ENCODE measurements at regions not wholly inside any gene's neighbourhood (a gene's known extent, or its start where the extent isn't known, plus 50 kb on each side); places are given as distances from the start of the nearest gene placed in this dataset.

DNA sequence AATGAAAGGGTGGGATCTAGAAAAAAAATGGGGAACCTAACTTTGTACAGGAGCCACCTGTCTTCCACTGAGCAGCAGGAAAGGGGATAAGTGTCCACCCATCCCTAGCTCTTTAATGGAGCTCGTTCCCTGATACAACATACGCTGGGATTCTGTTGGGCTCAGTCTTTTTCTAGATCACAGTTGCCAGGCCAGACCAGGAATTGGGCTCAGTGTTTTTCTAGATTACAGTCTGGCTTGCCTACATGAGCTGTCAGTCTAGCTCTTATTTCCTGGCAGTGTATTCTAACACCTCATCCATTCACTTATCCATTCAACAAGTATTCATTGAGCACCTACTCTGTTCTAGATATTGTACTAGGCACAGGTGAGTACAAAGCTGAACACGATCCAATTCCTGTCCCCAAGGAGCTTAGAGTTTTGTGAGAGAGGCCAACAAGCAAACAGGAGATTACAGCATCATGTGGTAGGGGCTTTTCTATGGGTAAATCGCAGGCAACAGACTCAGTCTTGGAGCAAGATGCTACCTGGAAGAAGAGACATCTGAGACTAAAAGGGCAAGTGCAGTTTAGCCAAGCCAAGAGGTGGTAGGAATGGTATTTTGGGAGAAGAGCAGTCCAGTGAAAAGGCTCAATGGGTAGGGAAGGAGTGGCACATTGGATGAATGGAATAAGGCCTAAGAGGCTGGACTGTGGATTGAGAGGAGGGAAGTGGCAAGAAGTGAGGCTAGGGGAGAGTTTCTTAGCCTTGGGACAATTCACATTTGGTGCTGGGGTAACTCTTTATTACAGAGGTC lies 138.0 kb upstream of the HS3ST2 start:
- H3K27ac ChIP-seq: no peak overlapping the region
- no peak for TF ChIP-seq POLR2A (IDR thresholded peaks at IDR 0.05)
- TF ChIP-seq, protein P1, sequence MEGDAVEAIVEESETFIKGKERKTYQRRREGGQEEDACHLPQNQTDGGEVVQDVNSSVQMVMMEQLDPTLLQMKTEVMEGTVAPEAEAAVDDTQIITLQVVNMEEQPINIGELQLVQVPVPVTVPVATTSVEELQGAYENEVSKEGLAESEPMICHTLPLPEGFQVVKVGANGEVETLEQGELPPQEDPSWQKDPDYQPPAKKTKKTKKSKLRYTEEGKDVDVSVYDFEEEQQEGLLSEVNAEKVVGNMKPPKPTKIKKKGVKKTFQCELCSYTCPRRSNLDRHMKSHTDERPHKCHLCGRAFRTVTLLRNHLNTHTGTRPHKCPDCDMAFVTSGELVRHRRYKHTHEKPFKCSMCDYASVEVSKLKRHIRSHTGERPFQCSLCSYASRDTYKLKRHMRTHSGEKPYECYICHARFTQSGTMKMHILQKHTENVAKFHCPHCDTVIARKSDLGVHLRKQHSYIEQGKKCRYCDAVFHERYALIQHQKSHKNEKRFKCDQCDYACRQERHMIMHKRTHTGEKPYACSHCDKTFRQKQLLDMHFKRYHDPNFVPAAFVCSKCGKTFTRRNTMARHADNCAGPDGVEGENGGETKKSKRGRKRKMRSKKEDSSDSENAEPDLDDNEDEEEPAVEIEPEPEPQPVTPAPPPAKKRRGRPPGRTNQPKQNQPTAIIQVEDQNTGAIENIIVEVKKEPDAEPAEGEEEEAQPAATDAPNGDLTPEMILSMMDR (IDR thresholded peaks at IDR 0.05): no peak
- peak in 1 of 7 donors; percentile 15 for DNase-seq
- H3K9me3 ChIP-seq (replicated peaks in 1 of 3): no peaks in the 10 kb centered on the region
- intact Hi-C loops (cut with DNase I): loop anchor here in 1 of 2 donors (5.0 kb wide), 1 partner anchor 1109 kb away; no protein-coding TSS in a partner anchor
- H3K36me3 ChIP-seq (replicated peaks in 1 of 2): no peaks in the 10 kb centered on the region
- H3K27me3 ChIP-seq: no peaks in the 10 kb centered on the region
- WGBS, 4 donors: 58 to 89% (median 79%) methylated on average over 4 of the region's 4 CpGs
- H3K4me3 ChIP-seq: no peak overlapping the region
- H3K4me1 ChIP-seq (replicated peaks in 1 of 2): no peaks in the 10 kb centered on the region

- no peaks in the 10 kb centered on the region for H3K36me3 ChIP-seq (replicated peaks in 1 of 2)
- no peaks in the 10 kb centered on the region for H3K4me1 ChIP-seq (replicated peaks in 1 of 2)
- H3K9me3 ChIP-seq (replicated peaks in 1 of 3): no peaks in the 10 kb centered on the region
- no peak overlapping the region for H3K27ac ChIP-seq
- DNase-seq: peak in 1 of 7 donors; percentile 45
- intact Hi-C loops (cut with DNase I): loop anchor here in 1 of 2 donors (5.0 kb wide), 1 partner anchor 1110 kb away; no protein-coding TSS in a partner anchor
- H3K27me3 ChIP-seq: no peaks in the 10 kb centered on the region
- 75 to 88% (median 85%) methylated on average over 8 of the region's 8 CpGs for WGBS, 4 donors
- TF ChIP-seq POLR2A (IDR thresholded peaks at IDR 0.05): no peak
- TF ChIP-seq, protein P1 (IDR thresholded peaks at IDR 0.05): no peak
- no peak overlapping the region for H3K4me3 ChIP-seq
These were observed 136.7 kb upstream of the HS3ST2 start for GRCh38 chr16:22677024-22677830.

- H3K36me3 ChIP-seq (replicated peaks in 1 of 2): no peaks in the 10 kb centered on the region
- TF ChIP-seq, protein P1 (IDR thresholded peaks at IDR 0.05): no peak
- TF ChIP-seq POLR2A (IDR thresholded peaks at IDR 0.05): no peak
- no peaks in the 10 kb centered on the region for H3K9me3 ChIP-seq (replicated peaks in 1 of 3)
- peak in 1 of 7 donors; percentile 25 for DNase-seq
- no peak overlapping the region for H3K27ac ChIP-seq
- H3K27me3 ChIP-seq: no peaks in the 10 kb centered on the region
- no peak overlapping the region for H3K4me3 ChIP-seq
- intact Hi-C loops (cut with DNase I): loop anchor here in 1 of 2 donors (5.0 kb wide), 1 partner anchor 1111 kb away; no protein-coding TSS in a partner anchor
- H3K4me1 ChIP-seq (replicated peaks in 1 of 2): no peaks in the 10 kb centered on the region
- 72 to 83% (median 81%) methylated on average over 2 of the region's 2 CpGs for WGBS, 4 donors
These were observed 135.7 kb upstream of the HS3ST2 start for GRCh38 chr16:22678311-22678710.

DNA sequence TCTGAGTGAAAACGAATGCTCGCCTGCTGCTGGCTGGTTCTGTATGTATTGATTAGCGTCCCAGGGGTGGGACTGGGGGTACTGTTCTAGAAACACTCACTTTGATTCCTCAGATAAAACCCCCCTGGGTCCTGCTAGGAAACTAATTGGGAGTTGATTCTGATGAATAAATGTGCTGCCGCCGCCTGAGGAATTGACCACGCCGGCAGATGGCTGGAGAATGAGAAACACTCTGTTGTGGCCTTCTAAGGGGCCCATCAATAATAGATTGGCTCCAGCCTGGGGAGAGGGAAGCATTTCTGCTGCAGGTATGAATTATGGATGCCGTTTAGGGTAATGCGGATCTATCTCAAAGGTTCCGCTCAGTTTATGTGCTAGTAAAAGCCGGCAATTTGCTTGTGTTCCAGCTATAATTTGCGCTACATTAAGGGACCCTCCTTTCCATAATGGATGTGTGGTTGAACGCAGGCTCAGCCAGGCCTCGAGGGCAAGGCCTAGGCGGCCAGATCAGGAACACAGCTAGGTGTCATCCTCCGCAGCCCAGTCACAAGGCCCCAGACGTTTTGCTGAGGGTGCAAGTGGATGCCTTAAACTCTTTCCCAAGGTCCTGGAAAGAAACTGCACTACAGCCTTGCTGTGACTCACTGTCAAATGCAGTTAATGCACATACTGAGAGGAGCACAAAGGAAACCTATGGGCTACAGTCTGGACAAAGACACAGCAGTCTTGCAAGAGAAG lies 132.2 kb upstream of the HS3ST2 start:
- DNase-seq: no peak
- TF ChIP-seq POLR2A (IDR thresholded peaks at IDR 0.05): no peak
- TF ChIP-seq, protein P1 (IDR thresholded peaks at IDR 0.05): no peak
- intact Hi-C loops (cut with DNase I): no loop called here
- 80 to 85% (median 83%) methylated on average over 17 of the region's 17 CpGs for WGBS, 4 donors
- Histone ChIP-seq H3K4me1 (replicated peaks in 1 of 2) (no peaks in the 10 kb centered on the region), H3K9me3 (replicated peaks in 1 of 3) (no peaks in the 10 kb centered on the region), H3K36me3 (replicated peaks in 1 of 2) (no peaks in the 10 kb centered on the region), H3K4me3 (no peak overlapping the region), H3K27ac (no peak overlapping the region), H3K27me3 (no peaks in the 10 kb centered on the region)
